ENCODE measurements at regions not wholly inside any gene's neighbourhood (a gene's known extent, or its start where the extent isn't known, plus 50 kb on each side); places are given as distances from the start of the nearest gene placed in this dataset.

GRCh38 chr12:102696045-102696444 lies 215.7 kb upstream of the IGF1 start:
- Histone ChIP-seq H4K20me1 (ENCODE audit: insufficient read depth, poor library complexity, severe bottlenecking) (no peaks in the 10 kb centered on the region), H3K4me1 (ENCODE audit: insufficient read depth) (no peaks in the 10 kb centered on the region), H3K4me2 (no peak overlapping the region), H3K27ac (no peak overlapping the region), H3K4me3 (no peak overlapping the region), H3K27me3 (no peaks in the 10 kb centered on the region), H3K9me2 (replicated peaks; ENCODE audit: insufficient read depth) (no peaks in the 10 kb centered on the region), H3K36me3 (replicated peaks; ENCODE audit: insufficient read depth, low read depth) (no peaks in the 10 kb centered on the region), H3K9me3 (ENCODE audit: low read depth) (no peaks in the 10 kb centered on the region), H3K79me2 (no peaks in the 10 kb centered on the region), H2AFZ (no peak overlapping the region)
- no peak for TF ChIP-seq CTCF (IDR thresholded peaks at IDR 0.05; ENCODE audit: poor library complexity)
- no peak for TF ChIP-seq EZH2 (IDR thresholded peaks at IDR 0.05; ENCODE audit: borderline replicate concordance)
- TF ChIP-seq EZH2phosphoT487 (IDR thresholded peaks at IDR 0.05; ENCODE audit: low read depth, severe bottlenecking, unreplicated experiment), result no peak
- DNase-seq (ENCODE audit: low spot score), result no peak

GRCh38 chr12:102694903-102695302 lies 214.5 kb upstream of the IGF1 start:
- Histone ChIP-seq H3K9me3 (ENCODE audit: low read depth) (no peaks in the 10 kb centered on the region), H3K4me2 (no peak overlapping the region), H4K20me1 (ENCODE audit: insufficient read depth, poor library complexity, severe bottlenecking) (no peaks in the 10 kb centered on the region), H2AFZ (no peak overlapping the region), H3K36me3 (replicated peaks; ENCODE audit: insufficient read depth, low read depth) (no peaks in the 10 kb centered on the region), H3K9me2 (replicated peaks; ENCODE audit: insufficient read depth) (no peaks in the 10 kb centered on the region), H3K27ac (no peak overlapping the region), H3K79me2 (no peaks in the 10 kb centered on the region), H3K27me3 (no peaks in the 10 kb centered on the region), H3K4me3 (no peak overlapping the region), H3K4me1 (ENCODE audit: insufficient read depth) (no peaks in the 10 kb centered on the region)
- DNase-seq (ENCODE audit: low spot score), result no peak
- TF ChIP-seq EZH2 (IDR thresholded peaks at IDR 0.05; ENCODE audit: borderline replicate concordance), result no peak
- no peak for TF ChIP-seq EZH2phosphoT487 (IDR thresholded peaks at IDR 0.05; ENCODE audit: low read depth, severe bottlenecking, unreplicated experiment)
- TF ChIP-seq CTCF (IDR thresholded peaks at IDR 0.05; ENCODE audit: poor library complexity), result no peak
- 98% methylated on average over 2 of the region's 2 CpGs for WGBS (ENCODE audit: low lambda C conversion rate, missing lambda C conversion rate)

- H3K9me3 ChIP-seq (ENCODE audit: low read depth), result no peaks in the 10 kb centered on the region
- 24% methylated on average over 1 of the region's 1 CpG for WGBS (ENCODE audit: low lambda C conversion rate, missing lambda C conversion rate)
- H2AFZ ChIP-seq, result no peak overlapping the region
- H3K4me2 ChIP-seq, result no peak overlapping the region
- no peaks in the 10 kb centered on the region for H4K20me1 ChIP-seq (ENCODE audit: insufficient read depth, poor library complexity, severe bottlenecking)
- H3K9me2 ChIP-seq (replicated peaks; ENCODE audit: insufficient read depth), result no peaks in the 10 kb centered on the region
- H3K36me3 ChIP-seq (replicated peaks; ENCODE audit: insufficient read depth, low read depth), result no peaks in the 10 kb centered on the region
- no peaks in the 10 kb centered on the region for H3K4me1 ChIP-seq (ENCODE audit: insufficient read depth)
- no peaks in the 10 kb centered on the region for H3K27me3 ChIP-seq
- DNase-seq (ENCODE audit: low spot score), result no peak
- no peaks in the 10 kb centered on the region for H3K79me2 ChIP-seq
- H3K4me3 ChIP-seq, result no peak overlapping the region
- TF ChIP-seq EZH2phosphoT487 (IDR thresholded peaks at IDR 0.05; ENCODE audit: low read depth, severe bottlenecking, unreplicated experiment) (no peak), CTCF (IDR thresholded peaks at IDR 0.05; ENCODE audit: poor library complexity) (no peak), EZH2 (IDR thresholded peaks at IDR 0.05; ENCODE audit: borderline replicate concordance) (no peak)
- no peak overlapping the region for H3K27ac ChIP-seq
Measured at GRCh38 chr12:102691773-102692555, 211.6 kb upstream of the IGF1 start.

Measured in hepatocyte (in vitro differentiated cells).